NCI-H1694 treated with DMSO at 0.1 percent for 48 hours (cell line): ENCODE measurements at regions not wholly inside any gene's neighbourhood (a gene's known extent, or its start where the extent isn't known, plus 50 kb on each side); places are given as distances from the start of the nearest gene placed in this dataset.

Experiments
- DNase-seq: peaks from one replicate; lab custom pipeline; 2025; lab: John Stamatoyannopoulos, UW

DNA sequence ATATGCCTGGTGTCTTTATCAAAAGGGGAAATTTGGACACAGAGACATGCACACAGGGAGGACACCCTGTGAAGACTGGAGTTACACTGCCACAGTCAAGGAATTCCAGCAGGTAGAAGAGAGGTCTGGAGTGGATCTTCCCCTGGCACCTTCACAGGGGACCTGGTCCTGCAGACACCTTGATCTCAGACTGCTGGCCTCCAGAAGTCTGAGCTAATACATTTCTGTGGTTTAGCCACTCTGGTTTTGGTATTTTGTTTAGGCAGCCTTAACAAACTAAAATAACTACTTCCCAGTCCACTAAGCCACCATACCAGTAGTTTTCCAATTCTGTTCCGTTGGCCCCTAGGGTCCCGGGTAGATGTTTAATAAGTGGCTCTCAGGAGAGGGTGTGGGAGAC, 164.7 kb downstream of the SETD4 start:
- no peak for DNase-seq

DNA sequence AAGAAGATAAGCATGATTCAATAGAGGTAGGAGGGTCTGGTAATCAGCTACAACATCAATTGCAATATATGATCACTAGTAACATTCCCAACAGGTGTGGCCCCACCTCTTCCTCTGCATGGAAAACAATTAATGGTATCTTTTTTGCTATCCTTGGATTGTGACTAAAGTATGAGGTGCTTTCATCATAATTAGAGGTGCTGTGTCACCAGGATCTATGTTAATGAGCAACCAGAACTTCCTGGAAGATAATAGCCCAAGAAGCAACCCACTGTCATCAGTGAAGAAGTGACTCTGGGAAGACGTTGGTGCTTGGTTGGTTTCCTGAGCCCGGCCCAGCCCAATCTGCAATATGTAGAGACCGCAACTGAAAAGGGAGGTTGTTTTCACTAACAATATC, 167.2 kb downstream of the SETD4 start:
- DNase-seq = no peak

GRCh38 chr21:35886887-35887286, 173.4 kb downstream of the SETD4 start:
- no peak for DNase-seq

- no peak for DNase-seq
These were observed 174.3 kb downstream of the SETD4 start for GRCh38 chr21:35885942-35886541.

GRCh38 chr21:35882791-35883240, 177.5 kb downstream of the SETD4 start:
- DNase-seq = no peak

GRCh38 chr21:35873441-35873840, 186.9 kb downstream of the SETD4 start:
- DNase-seq = no peak

- DNase-seq = no peak
These were observed 188.4 kb downstream of the SETD4 start for GRCh38 chr21:35871906-35872305.

GRCh38 chr21:35868869-35869223, 191.5 kb downstream of the SETD4 start:
- no peak for DNase-seq

GRCh38 chr21:35868005-35868868, 192.1 kb downstream of the SETD4 start:
- DNase-seq = no peak

- no peak for DNase-seq
These were observed 196.3 kb downstream of the SETD4 start for GRCh38 chr21:35864039-35864438.

- no peak for DNase-seq
These were observed 197.4 kb downstream of the SETD4 start for GRCh38 chr21:35862969-35863368.

DNA sequence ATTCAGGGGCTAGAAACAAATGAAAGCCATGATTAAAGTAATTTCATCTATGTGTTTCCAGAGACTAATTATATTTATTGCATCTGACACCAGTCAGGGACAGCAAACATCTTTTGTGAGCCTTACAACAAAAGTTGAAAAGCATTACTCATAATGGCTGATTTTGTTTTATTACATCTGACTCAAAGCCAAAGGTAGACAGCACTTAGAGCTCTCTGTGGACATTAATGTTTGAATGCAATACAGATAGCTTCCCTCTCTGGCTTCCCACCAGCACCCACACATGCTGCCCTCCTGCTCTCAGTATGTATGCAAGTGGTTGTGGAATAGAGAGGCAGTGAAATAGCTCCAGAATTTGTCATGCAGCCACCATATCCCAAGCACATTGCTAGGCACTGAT, 198.7 kb downstream of the SETD4 start:
- DNase-seq = no peak

GRCh38 chr21:35860189-35860869, 200.0 kb downstream of the SETD4 start:
- DNase-seq = no peak

DNA sequence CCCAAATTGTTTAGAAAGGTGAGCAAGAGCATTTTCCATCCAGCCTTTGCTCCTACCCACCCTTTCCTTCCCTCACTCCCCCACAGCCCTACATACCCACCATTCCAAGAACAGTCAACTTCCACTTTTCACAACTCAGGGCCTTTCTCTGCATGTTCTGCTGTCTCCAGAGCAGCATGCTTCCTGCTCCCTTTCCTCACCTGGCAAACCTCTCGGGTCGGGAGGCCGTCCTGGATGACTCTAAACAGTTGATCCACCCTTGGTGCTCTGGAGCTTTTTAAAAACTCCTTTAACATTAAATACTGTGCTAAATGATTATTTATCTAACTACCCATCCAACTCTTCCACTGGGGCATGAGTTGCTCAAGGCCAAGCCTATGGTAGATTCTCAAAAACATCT, 200.6 kb downstream of the SETD4 start:
- no peak for DNase-seq

GRCh38 chr21:35857095-35857494, 203.2 kb downstream of the SETD4 start:
- no peak for DNase-seq

GRCh38 chr21:35855484-35855883, 204.8 kb downstream of the SETD4 start:
- DNase-seq = no peak

GRCh38 chr21:35854281-35854680, 206.0 kb downstream of the SETD4 start:
- no peak for DNase-seq

GRCh38 chr21:35853321-35854239, 206.7 kb downstream of the SETD4 start:
- DNase-seq = no peak

DNA sequence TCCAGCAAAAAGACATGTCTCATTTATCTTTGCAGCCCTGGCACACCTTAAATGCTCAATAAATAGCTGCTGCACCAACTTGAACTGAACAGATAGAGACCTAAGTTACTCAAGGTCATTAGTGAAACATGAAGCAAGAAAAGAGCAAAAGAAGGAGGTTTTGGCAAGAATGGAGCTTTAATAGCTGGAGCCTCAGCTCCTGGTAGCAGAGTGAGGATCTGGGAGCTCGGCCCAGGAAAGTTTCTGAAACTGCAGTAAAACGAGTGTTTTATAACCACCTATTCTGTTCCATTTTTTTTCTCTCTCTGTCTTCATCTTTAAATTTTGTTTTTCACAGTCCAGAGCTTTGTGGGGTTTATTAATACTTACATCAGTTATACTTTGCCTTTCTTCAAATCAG, 207.5 kb downstream of the SETD4 start:
- no peak for DNase-seq

GRCh38 chr21:35850542-35851103, 209.7 kb downstream of the SETD4 start:
- DNase-seq = no peak

DNA sequence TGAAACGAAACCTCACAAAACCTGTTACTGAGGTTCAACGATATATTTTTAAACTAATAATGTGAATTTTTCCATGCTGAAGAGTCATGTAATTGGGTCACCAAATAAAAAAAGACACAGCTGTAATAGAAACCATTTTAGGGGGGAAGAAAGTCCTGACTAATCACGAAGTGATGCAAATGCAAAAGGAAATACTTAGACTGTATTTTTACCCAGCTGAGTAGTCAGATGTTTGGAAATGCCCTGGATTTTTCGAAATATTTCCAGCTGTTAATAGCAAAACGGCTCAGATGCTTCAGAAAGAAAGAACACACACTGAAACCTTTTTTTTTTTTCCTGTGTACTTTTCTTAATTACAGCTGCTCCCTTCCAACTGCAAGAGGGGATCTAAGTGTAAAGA, 210.3 kb downstream of the SETD4 start:
- DNase-seq = no peak

- DNase-seq = no peak
These were observed 211.2 kb downstream of the SETD4 start for GRCh38 chr21:35849144-35849543.
